Liver (tissue), 3 donors: ENCODE measurements at regions not wholly inside any gene's neighbourhood (a gene's known extent, or its start where the extent isn't known, plus 50 kb on each side); places are given as distances from the start of the nearest gene placed in this dataset.

Experiments used
- EGR1 ChIP-seq, 2 donors: IDR thresholded peaks; 2 replicates each; pipeline ENCODE4 v1.6.1; 2016 to 2018; ENCODE audit warnings: antibody characterized with exemption in 2 of 2, low read depth in 2 of 2
- FOXA1 ChIP-seq: IDR thresholded peaks from 2 replicates; pipeline ENCODE4 v1.6.1; 2016; ENCODE audit warnings: antibody characterized with exemption
- GABPA ChIP-seq, 2 donors: IDR thresholded peaks in 1 of 2; conservative IDR thresholded peaks in 1 of 2; 2 replicates each; pipeline ENCODE4 v1.6.1; 2016; ENCODE audit warnings: antibody characterized with exemption in 2 of 2, mild to moderate bottlenecking in 1 of 2, moderate library complexity in 1 of 2
- RAD21 ChIP-seq, 2 donors: IDR thresholded peaks; 2 replicates each; pipeline ENCODE4 v1.6.1; 2016; ENCODE audit warnings: antibody characterized with exemption in 2 of 2, mild to moderate bottlenecking in 2 of 2
- SP1 ChIP-seq: IDR thresholded peaks from 2 replicates; pipeline ENCODE4 v1.6.1; 2018; ENCODE audit warnings: antibody characterized with exemption, mild to moderate bottlenecking
- TAF1 ChIP-seq: conservative IDR thresholded peaks from 2 replicates; pipeline ENCODE4 v1.6.1; 2016; ENCODE audit warnings: antibody characterized with exemption, mild to moderate bottlenecking
- TF ChIP-seq, protein P1 (sequence below): fragments of 150-350 bp; IDR thresholded peaks from 2 replicates; pipeline ENCODE4 v1.5.1; 2017; ENCODE audit warnings: improper control_type of control experiment, low read depth, low read length; ENCODE audit not compliant: missing input control
- TF ChIP-seq, protein P2 (sequence below): IDR thresholded peaks from 2 replicates; pipeline ENCODE4 v1.6.1; 2016; ENCODE audit warnings: antibody characterized with exemption
- TF ChIP-seq, protein P3 (sequence below): IDR thresholded peaks from 2 replicates; pipeline ENCODE4 v1.6.1; 2016; ENCODE audit warnings: antibody characterized with exemption
- TF ChIP-seq, protein P4 (sequence below): IDR thresholded peaks from 2 replicates; pipeline ENCODE4 v1.6.1; 2016; ENCODE audit warnings: antibody characterized with exemption, mild to moderate bottlenecking
- TF ChIP-seq, protein P5 (sequence below): IDR thresholded peaks from 2 replicates; pipeline ENCODE4 v1.6.1; 2016; ENCODE audit warnings: antibody characterized with exemption
- donor health status: healthy.
- donor health status: healthy.

DNA sequence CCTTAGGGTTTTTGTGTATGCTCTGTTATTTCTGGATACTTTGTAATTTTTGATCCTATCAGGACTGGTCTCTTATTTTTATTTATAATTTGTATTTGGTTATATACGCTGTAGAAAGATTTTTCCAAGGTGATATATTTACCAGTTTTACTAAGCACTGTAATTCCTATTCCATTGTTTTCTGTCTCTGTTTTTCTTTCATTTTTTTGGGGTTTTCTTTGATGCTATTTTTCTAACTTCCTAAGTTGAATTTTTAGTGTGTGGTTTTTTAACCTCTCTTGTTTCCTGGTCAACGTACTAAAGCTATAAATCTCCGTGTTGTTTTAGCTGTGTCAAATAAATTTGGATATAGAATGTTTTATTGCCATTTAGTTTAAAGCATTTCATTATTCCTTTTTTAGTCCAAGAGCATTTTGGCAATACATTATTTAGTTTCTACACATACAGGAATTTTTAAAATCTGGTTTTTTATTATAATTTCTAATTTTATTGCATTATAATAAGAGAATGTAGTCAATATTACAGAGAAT lies 128.1 kb upstream of the THRB start:
- TF ChIP-seq, protein P1, sequence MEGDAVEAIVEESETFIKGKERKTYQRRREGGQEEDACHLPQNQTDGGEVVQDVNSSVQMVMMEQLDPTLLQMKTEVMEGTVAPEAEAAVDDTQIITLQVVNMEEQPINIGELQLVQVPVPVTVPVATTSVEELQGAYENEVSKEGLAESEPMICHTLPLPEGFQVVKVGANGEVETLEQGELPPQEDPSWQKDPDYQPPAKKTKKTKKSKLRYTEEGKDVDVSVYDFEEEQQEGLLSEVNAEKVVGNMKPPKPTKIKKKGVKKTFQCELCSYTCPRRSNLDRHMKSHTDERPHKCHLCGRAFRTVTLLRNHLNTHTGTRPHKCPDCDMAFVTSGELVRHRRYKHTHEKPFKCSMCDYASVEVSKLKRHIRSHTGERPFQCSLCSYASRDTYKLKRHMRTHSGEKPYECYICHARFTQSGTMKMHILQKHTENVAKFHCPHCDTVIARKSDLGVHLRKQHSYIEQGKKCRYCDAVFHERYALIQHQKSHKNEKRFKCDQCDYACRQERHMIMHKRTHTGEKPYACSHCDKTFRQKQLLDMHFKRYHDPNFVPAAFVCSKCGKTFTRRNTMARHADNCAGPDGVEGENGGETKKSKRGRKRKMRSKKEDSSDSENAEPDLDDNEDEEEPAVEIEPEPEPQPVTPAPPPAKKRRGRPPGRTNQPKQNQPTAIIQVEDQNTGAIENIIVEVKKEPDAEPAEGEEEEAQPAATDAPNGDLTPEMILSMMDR: no peak
- TF ChIP-seq SP1 (no peak), EGR1 (IDR thresholded peaks at IDR 0.05; ENCODE audit: low read depth in 2 of 2) (no peak), GABPA (IDR thresholded peaks at IDR 0.05 in 1 of 2, conservative IDR thresholded peaks at IDR 0.05 in 1 of 2) (no peak), FOXA1 (no peak), RAD21 (IDR thresholded peaks at IDR 0.05) (no peak), TAF1 (no peak)
- TF ChIP-seq, protein P2, sequence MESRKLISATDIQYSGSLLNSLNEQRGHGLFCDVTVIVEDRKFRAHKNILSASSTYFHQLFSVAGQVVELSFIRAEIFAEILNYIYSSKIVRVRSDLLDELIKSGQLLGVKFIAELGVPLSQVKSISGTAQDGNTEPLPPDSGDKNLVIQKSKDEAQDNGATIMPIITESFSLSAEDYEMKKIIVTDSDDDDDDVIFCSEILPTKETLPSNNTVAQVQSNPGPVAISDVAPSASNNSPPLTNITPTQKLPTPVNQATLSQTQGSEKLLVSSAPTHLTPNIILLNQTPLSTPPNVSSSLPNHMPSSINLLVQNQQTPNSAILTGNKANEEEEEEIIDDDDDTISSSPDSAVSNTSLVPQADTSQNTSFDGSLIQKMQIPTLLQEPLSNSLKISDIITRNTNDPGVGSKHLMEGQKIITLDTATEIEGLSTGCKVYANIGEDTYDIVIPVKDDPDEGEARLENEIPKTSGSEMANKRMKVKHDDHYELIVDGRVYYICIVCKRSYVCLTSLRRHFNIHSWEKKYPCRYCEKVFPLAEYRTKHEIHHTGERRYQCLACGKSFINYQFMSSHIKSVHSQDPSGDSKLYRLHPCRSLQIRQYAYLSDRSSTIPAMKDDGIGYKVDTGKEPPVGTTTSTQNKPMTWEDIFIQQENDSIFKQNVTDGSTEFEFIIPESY: no peak
- TF ChIP-seq, protein P3, sequence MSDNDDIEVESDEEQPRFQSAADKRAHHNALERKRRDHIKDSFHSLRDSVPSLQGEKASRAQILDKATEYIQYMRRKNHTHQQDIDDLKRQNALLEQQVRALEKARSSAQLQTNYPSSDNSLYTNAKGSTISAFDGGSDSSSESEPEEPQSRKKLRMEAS: no peak
- TF ChIP-seq, protein P4, sequence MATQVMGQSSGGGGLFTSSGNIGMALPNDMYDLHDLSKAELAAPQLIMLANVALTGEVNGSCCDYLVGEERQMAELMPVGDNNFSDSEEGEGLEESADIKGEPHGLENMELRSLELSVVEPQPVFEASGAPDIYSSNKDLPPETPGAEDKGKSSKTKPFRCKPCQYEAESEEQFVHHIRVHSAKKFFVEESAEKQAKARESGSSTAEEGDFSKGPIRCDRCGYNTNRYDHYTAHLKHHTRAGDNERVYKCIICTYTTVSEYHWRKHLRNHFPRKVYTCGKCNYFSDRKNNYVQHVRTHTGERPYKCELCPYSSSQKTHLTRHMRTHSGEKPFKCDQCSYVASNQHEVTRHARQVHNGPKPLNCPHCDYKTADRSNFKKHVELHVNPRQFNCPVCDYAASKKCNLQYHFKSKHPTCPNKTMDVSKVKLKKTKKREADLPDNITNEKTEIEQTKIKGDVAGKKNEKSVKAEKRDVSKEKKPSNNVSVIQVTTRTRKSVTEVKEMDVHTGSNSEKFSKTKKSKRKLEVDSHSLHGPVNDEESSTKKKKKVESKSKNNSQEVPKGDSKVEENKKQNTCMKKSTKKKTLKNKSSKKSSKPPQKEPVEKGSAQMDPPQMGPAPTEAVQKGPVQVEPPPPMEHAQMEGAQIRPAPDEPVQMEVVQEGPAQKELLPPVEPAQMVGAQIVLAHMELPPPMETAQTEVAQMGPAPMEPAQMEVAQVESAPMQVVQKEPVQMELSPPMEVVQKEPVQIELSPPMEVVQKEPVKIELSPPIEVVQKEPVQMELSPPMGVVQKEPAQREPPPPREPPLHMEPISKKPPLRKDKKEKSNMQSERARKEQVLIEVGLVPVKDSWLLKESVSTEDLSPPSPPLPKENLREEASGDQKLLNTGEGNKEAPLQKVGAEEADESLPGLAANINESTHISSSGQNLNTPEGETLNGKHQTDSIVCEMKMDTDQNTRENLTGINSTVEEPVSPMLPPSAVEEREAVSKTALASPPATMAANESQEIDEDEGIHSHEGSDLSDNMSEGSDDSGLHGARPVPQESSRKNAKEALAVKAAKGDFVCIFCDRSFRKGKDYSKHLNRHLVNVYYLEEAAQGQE: no peak
- TF ChIP-seq, protein P5, sequence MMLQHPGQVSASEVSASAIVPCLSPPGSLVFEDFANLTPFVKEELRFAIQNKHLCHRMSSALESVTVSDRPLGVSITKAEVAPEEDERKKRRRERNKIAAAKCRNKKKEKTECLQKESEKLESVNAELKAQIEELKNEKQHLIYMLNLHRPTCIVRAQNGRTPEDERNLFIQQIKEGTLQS: no peak
